HG03565 (cell line): ENCODE measurements at regions not wholly inside any gene's neighbourhood (a gene's known extent, or its start where the extent isn't known, plus 50 kb on each side); places are given as distances from the start of the nearest gene placed in this dataset.

ENCODE experiments used
- ATAC-seq: cut with Tn5 transposase; IDR thresholded peaks from one replicate; pipeline ENCODE4 v1.9.1; 2021; ENCODE audit warnings: mild to moderate bottlenecking, moderate library complexity; ENCODE audit not compliant: unreplicated experiment

DNA sequence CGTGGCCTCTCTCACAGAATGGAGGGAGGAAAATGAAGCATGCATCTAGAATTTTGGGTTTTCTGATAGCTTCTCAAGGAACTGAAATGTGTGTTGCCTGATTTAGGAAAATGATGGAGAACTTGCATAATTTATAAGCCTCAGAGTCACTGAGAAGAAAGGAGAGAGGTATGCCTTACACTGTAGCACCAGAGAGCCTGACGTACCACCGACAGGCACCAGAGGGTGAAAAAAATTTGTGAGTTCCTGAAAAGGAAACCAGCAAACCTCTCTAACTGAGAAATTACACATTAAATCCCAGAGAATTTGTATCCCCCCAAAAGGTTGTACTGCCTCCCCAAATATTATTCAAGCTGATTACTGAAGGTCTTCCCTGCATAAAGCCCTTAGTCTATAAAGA lies 915.3 kb upstream of the SLITRK6 start:
- ATAC-seq: no peak

DNA sequence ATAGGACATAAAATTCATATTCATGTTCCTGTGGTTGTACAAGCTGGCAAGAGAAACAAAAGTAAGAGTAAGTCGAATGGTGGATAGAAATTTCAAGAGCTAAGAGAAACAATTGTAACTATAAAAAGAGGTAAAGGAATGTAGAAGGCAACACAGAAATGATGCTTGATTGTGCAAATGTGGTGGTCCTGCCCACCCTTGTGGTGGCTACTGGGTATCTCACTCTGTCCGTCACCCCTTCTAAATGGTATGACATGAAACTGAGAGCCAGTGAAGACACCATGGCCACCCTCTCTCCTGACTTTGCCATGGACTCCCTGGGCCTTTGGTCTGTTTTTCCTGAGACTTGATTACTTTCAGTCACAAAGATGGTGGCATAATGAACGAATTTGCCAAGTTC lies 925.9 kb upstream of the SLITRK6 start:
- ATAC-seq: no peak

DNA sequence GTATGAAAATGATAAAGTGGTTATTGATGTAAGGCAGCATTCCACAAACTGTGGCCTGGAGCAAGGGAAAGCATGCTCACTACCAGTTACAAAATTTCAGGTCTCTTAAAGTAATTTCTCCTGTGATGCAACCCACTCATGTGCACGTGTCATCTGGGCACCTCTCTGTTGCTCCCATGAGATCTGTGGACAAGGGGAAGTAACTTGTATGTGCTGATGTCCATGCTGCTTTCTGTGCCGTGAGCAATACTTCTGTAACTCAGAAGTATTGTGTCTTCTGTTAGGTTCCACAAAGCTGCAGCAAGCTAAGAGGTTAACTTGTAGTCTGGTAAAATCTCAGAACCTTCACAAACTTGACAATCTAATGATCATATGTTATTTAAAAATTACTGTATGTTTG lies 930.0 kb upstream of the SLITRK6 start:
- ATAC-seq: no peak

DNA sequence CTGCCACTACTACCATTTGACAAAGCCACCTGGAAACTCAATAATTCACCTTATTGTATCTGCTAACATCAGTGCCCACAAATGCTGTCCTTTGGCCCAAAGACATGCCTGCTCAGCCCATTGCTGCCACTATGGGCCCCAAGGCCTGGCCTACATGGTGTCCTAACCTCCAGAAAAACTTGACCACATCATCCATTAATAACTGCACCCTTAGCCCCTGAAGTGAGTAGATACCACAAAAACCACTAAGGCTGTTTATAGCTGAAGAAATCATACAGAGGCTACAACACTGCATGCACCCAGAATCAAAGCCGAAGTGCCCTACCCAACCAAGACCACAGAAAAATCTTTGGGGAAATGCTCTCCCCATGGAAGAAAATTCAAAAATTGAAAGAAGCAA lies 932.8 kb upstream of the SLITRK6 start:
- no peak for ATAC-seq

DNA sequence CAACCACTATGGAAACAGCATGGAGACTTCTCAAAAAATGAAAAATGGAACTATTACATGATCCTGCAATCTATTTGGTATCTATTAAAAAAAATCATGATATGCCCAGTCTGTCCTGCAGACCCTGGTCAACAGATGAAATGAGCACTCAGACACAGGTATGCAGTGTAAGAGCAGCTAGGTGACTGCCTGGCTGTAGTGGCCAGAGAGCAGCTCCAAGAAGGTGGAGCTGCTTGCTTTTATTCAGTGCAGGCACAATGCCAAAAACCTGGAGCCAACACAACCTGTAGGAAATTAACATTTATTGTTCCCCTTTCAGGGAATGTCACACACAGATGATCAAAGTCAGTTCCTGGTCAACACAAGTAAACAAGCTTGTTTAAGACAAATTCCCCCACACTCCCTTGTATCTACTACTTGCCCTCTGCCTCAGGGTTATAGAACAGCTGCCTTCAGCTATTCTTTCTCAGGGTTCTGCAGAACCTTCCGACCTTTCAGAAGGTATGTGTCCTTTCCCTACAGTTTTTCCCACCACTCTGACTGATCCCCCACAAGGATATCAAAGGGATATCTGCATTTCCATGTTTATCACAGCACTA lies 933.7 kb upstream of the SLITRK5 start:
- ATAC-seq: no peak

DNA sequence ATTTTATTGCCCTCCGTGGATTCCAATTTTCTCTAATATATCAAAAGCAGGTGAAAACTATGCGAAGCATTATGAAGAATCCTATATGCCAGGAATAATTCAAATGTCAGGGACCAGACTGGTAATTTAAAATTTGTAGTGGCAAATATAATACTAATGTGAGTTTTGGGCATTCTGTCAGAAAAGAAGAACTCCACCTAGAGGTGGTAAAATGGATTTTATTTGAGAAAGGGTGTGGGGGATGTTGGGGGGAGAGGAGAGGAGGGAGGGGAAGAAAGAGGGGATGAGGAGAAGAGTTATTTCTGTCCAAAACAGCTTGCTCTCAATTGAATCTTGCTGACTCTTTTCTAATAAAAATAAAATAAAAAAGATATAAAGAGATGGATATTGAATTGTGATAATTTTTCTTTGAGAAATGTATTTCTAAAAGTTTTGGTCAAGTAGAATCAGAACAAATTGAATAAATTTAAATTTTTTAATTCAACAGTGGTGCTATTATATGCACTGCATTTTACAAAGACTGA lies 929.3 kb upstream of the SLITRK5 start:
- ATAC-seq: no peak

DNA sequence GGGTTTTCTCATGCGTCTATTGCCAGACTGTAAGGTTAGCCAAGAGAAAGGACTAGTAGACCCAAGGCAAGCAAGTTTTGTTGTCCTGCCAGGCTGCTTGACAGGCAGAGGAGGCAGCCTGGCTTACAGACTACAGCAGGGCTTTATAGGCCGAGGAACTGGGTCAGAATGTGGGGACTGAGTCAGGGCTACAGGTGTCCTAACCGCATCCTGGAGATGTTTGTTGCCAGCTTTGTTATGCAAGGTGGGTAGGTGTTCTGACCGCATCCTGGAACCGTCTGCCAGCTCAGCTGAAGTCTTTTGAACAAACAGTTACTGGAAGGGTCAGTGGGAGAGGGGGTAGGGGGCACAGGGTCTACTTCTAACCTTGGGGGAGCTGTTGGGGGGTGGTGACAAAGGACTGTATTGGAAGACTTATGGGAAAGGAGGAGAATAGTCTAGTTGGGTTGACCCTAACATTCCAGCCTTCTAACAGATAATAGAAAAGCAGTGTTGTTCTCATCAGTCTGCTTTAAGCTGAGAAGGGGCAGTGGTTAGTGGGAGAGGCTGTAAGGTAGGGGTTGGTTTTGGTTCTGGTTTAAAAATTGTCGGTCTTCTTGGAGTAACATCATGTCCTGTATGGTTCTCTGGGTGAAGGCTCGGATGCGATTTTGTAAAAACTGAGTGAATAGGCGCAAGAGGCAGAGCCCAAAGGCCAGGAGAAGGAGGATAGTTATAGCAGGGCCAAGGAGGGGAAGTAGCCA lies 913.8 kb upstream of the SLITRK5 start:
- ATAC-seq: no peak

DNA sequence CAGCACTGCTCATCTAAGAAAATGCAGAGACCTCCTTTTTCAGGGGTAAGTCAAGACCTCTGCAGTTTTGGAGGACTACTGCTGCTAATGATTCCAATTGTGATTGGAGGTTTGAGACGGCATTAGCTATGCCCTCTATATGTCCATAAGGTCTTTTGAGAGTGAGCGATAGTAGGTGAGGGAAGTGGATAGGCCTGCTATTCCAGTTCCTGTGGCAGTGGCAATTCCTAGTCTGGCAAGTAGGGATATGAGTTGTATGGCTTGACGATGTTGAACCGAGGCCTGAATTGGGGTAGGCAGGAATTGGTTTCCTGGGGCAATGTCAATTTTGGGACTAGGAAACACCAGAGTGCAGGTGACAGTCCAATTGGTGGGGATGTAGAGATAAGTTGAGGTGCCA lies 913.1 kb upstream of the SLITRK5 start:
- ATAC-seq: no peak

DNA sequence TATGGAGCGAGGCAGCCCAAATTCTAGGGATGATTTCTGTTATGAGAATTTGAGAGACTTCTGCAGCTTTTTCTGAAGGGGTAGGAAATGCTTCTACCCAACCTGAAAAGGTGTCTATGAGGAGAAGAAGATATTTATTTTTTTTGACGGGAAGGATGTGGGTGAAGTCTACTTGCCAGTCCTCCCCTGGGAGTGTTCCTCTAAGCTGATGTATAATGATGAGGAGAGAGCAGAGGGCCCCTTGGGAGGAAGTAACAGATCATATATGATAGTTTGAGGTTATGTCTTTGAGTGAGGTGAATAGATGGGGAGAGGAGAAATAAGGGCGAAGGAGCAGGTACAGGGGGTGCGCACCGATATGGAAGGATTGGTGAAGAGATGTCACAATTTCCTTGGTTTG lies 910.6 kb upstream of the SLITRK5 start:
- no peak for ATAC-seq

DNA sequence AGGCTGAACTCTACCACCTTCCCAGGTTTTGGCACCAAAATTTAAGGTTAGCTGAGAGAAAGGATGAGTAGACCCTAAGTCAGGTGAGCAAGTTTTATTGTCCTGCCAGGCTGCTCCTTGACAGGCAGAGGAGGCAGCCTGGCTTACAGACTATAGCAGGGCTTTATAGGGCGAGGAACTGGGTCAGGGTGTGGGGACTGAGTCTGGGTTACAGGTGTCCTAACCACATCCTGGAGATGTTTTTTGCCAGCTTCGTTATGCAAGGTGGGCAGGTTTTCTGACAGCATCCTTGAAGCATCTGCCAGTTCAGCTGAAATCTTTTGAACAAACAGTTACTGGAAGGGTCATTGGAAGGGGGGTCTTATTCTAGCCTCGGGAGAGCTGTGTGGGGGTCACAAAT lies 905.7 kb upstream of the SLITRK5 start:
- ATAC-seq: no peak

DNA sequence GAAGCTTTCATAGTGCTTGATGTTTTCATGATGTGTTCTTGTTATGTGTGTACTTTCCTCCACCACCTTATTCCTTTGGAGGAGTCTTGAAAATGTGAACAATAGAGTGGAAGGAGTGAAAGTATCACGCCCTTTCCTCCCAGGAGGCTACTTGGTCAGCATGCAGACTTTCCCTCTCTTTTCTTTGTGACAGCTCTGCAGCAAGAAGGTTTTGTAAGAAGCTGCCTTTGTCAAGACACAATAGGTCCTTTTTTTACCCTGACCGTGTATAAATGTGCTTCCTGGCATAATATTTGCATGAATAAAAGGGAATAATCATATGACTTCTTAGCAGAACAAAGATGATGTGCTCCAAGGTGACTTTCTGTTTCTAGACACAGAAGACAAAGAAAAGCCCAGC lies 882.6 kb upstream of the SLITRK5 start:
- ATAC-seq: no peak

DNA sequence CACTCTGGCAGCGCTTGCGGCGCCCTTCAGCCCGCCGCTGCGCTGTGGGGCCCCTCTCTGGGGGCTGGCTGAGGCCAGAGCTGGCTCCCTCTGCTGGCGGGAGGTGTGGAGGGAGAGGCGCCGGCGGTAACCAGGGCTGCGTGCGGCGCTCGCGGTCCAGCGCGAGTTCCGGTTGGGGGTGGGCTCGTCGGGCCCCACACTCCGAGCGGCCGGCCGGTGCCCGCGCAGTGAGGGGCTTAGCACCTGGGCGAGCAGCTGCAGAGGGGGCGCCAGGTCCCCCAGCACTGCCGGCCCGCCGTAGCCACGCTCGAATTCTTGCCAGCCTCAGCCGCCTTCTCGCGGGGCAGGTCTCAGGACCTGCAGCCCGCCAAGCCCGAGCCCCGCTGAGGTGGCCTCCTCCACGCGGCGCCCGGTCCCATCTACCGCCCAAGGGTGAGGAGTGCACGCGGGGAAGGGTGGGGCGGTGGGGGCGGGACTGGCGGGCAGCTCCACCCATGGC lies 879.0 kb upstream of the SLITRK5 start:
- no peak for ATAC-seq

DNA sequence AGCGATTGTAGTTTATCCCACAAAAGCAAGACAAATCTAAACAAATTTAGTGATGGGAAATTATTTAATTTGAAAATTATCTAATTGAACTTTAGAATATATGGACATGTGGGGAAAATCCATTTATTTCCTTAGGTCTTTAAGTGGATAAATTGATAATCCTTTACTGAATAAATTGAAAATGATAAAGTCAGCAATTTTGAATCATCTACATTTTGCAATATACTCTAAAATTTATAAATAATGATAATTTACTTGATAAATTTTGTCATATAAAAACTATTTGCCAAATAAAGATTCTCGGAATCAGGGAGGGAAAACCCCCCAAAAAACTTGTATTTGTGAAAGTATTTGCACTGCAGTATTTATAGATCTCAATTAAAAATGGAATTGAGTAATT lies 875.3 kb upstream of the SLITRK5 start:
- ATAC-seq: no peak

DNA sequence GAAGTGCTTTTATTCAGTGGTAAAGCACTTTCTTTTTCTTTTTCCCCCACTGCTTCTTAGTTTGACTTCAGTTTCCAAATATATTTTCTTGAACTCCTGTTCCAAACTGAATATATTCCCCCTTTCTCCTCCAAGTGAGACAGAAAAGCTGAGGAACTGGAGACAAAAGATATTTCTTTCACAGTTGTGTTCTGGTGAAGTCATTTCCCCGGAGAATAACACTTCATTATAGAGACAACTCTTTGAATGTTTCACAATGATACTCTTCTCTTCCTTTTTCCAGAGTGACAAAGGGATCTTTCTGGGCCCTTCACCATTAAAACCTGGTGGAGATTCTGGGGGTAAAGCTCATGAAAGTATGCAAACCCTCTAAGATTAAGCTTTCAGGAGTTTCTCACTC lies 860.8 kb upstream of the SLITRK5 start:
- ATAC-seq: no peak

DNA sequence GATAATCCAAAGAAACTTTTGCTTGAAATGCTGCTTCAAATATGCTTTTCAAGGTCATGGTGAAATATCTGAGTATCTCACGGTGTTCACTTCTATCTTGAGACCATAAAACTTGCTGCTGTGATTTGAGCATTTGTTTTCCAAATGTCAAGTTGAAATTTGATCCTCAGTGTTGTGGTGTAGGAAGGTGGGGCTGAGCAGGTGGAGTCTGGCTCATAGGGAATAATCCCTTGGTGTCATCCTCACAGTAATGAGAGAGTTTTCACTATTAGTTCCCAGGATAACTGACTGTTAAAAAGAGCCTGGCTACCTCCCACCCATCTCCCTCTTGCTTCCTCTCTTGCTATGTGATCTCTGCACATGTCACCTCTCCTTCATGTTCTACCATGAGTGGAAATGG lies 858.0 kb upstream of the SLITRK5 start:
- ATAC-seq: no peak

DNA sequence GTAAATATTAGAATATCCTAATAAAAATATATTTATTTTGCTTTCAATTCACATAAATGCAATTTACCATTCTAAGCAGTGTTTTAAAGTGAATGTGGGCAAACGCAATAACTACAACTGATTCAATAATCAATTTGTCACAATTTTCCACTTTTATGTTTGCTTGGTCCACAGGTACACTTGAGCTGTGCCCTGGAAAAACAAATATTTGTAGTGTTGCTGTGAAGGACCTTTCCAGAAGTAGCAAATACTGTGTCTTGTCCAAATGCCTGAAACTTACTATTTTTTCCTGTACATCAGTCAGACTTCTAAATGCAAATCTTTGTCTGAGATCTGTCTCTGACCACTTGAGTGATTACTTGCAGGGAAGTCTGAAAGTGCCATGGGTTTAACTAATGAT lies 845.8 kb upstream of the SLITRK5 start:
- ATAC-seq: no peak

DNA sequence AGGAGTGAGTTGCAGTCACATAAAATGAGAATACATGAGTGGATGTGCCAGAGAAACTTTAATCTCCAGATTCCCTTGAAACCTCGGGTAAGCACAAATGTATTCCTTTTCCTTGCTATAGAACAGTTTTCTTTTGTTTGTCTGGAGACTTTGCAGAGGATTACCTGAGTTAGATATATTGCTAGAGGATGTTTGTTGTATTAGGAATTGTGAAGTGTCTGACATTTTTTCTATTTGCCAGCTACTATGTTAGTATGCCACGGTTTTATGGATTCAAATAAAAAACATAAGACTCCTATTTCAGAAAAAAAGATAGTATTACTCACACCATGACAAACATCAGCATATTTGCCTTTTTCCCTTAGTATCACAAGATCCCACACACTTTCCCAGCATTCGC lies 844.9 kb upstream of the SLITRK5 start:
- no peak for ATAC-seq

DNA sequence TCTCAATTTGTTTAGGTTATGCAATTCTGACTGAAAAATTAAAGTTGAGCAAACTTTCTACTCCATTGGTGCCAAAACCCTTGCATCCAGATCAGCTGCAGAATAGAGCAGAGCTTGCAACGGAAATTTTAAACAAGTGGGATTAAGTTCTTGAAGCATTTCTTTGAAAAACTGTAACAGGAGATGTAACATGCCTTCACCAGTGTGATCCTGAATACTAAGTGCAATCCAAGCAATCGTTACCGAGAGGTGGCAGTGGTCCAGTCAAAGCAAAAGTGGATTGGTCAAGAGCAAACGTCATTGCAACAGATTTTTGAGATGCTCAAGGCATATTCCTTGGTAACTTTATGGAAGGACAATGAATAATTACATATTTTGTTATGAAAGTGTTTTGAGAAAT lies 841.1 kb upstream of the SLITRK5 start:
- no peak for ATAC-seq

DNA sequence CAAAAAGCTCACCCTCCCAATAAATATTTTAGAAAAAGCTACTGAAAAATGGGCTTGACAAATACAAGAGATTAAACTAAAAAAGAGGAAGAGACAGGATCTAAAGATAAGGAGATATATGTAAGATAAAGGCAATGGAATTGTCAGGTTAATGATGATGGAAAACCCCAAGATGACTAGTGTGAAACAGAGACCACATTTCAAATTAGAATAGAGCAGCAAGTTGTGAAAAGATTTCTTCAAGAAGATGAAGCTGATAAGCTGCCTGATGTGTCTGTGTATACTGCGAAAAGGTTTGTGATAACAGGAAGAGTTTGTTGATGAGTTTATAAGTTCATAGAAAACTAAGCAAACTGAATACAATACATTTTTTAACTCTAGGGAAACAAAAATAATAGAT lies 840.1 kb upstream of the SLITRK5 start:
- no peak for ATAC-seq

DNA sequence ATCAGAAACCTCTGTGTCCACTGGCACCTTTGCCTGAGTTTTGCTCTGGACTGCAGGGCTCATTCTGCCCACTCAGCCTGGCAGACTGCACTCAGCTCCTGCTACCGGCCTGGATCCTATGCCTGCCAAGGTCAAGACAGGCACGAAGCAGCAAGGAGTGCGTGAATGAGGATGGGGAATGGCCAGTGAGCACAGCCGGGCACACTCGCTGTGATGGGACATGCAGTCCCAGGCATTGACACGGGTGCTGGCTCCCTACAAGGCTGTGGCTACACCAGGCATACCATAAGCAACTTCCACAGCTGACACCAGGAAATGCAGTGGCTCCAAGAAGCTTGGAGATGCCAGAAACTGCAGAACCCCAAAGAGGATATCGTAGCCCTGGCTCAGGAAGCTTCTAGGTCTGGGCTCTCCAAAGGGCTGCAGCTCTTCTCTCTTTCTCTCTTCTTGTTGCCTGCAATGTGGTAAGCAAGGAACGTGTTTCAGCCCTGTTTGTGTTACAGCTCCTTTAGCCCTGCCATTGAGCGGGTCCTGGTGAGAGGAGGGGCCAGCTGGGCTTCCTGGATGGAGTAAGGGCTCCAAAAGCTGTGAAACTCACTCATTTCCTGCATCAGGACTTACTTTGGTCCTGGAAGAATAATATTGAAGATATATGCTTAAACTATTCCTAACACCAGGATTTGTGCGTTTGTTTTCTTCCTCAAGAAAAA lies 832.6 kb upstream of the SLITRK5 start:
- no peak for ATAC-seq

DNA sequence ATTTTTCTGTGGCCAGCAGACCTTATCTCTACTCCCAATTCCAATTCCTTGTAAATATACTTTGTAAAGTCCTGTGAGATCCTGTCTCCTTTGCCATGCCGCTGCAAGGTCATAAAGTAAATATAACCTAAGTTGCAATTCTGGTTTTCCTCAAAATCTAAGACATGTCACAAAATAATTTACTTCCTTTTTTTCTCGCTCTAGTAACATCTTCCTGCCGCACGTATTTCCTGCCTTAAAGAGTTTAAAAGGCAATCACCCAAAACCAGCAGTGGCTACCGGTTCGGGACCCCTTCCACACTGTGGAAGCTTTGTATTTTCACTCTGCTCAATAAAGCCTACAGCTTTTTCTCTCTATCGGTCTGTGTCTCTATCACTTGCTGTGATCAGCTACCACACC lies 832.0 kb upstream of the SLITRK5 start:
- ATAC-seq: no peak
